Prostate gland (tissue), 2 donors: ENCODE measurements at regions not wholly inside any gene's neighbourhood (a gene's known extent, or its start where the extent isn't known, plus 50 kb on each side); places are given as distances from the start of the nearest gene placed in this dataset.

Source experiments
- DNase-seq: peaks from one replicate; pipeline ENCODE4 v3.0.0-alpha.2; 2019; ENCODE audit warnings: low spot score
- H3K27ac ChIP-seq, 2 donors: fragments of 200-600 bp; sonication (generic); 2 replicates each; pipeline ENCODE4 v1.5.1; 2017 to 2019
- H3K27me3 ChIP-seq: fragments of 200-600 bp; sonication (generic); replicated peaks from 2 replicates; pipeline ENCODE4 v1.5.1; 2019; ENCODE audit not compliant: insufficient read depth
- H3K36me3 ChIP-seq, 2 donors: fragments of 200-600 bp; sonication (generic); 1 replicate in 1 of 2; 2 replicates in 1 of 2; pipeline versions ENCODE4 v1.5.1 to v1.8.1; 2017 to 2019
- H3K4me1 ChIP-seq: fragments of 200-600 bp; sonication (generic); replicated peaks from 2 replicates; pipeline ENCODE4 v1.5.1; 2019
- H3K4me3 ChIP-seq, 2 donors: fragments of 200-600 bp; sonication (generic); 2 replicates each; pipeline ENCODE4 v1.5.1; 2017 to 2019
- H3K9me3 ChIP-seq: fragments of 200-600 bp; sonication (generic); 2 replicates; pipeline ENCODE4 v1.5.1; 2017
- POLR2A ChIP-seq: fragments of 450-650 bp; IDR thresholded peaks from one replicate; pipeline ENCODE4 v1.6.1; 2016; ENCODE audit warnings: antibody characterized with exemption, mild to moderate bottlenecking
- POLR2AphosphoS5 ChIP-seq: sonication (generic); formaldehyde crosslinking; IDR thresholded peaks from one replicate; pipeline ENCODE4 v1.6.1; 2017; ENCODE audit warnings: antibody characterized with exemption
- WGBS: methylation state at CpG from one replicate; pipeline ENCODE4 v1.1.5; 2018; 5-methylcytosine and 5-hydroxymethylcytosine counted together
- intact Hi-C: fragments of 100-400 bp; cut with DNase I; formaldehyde crosslinking; loops from one replicate; pipeline ENCODE4 v1.14.2; 2022
- TF ChIP-seq, protein P1 (sequence below), 4 experiments: fragments of 200-600 bp in 2 of 4; fragments of 450-650 bp in 2 of 4; sonication (generic) in 2 of 4; IDR thresholded peaks; 1 replicate in 3 of 4; 2 replicates in 1 of 4; pipeline ENCODE4 v1.5.1; 2016 to 2019; ENCODE audit warnings: antibody characterized with exemption in 4 of 4, mild to moderate bottlenecking in 2 of 4, moderate library complexity in 2 of 4

DNA sequence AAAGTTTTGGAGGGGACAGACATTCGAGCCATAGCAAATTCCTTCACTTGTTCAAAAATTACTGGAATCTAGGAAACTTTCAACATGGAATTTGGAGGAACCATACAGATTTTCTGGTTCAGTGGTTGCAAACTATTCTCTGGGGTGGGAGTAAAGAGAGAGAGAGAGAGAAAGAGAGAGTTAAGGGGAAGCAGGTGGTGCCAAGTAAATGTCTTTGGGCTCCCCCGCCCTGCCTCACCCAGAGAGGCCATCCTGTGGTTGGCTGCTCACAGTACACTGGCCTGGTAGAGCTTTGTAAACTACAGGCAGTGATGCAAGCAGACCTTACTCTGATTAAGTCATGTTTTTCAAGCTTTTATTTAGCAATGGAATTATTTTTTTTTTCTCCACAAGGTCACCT lies 82.6 kb downstream of the ADAMTS15 start:
- no peak overlapping the region for H3K27ac ChIP-seq
- WGBS: 72% methylated on average over 2 of the region's 2 CpGs
- no peak for TF ChIP-seq POLR2AphosphoS5
- TF ChIP-seq POLR2A: no peak
- TF ChIP-seq, protein P1, sequence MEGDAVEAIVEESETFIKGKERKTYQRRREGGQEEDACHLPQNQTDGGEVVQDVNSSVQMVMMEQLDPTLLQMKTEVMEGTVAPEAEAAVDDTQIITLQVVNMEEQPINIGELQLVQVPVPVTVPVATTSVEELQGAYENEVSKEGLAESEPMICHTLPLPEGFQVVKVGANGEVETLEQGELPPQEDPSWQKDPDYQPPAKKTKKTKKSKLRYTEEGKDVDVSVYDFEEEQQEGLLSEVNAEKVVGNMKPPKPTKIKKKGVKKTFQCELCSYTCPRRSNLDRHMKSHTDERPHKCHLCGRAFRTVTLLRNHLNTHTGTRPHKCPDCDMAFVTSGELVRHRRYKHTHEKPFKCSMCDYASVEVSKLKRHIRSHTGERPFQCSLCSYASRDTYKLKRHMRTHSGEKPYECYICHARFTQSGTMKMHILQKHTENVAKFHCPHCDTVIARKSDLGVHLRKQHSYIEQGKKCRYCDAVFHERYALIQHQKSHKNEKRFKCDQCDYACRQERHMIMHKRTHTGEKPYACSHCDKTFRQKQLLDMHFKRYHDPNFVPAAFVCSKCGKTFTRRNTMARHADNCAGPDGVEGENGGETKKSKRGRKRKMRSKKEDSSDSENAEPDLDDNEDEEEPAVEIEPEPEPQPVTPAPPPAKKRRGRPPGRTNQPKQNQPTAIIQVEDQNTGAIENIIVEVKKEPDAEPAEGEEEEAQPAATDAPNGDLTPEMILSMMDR (IDR thresholded peaks at IDR 0.05): no peak
- no peak overlapping the region for H3K4me3 ChIP-seq
- no peaks in the 10 kb centered on the region for H3K27me3 ChIP-seq
- DNase-seq: no peak
- H3K36me3 ChIP-seq: no peaks in the 10 kb centered on the region
- no peaks in the 10 kb centered on the region for H3K9me3 ChIP-seq
- intact Hi-C loops: no loop called here
- H3K4me1 ChIP-seq: no peaks in the 10 kb centered on the region

- Histone ChIP-seq H3K27ac (no peak overlapping the region), H3K27me3 (no peaks in the 10 kb centered on the region), H3K4me1 (no peaks in the 10 kb centered on the region), H3K9me3 (no peaks in the 10 kb centered on the region), H3K4me3 (no peak overlapping the region), H3K36me3 (no peaks in the 10 kb centered on the region)
- no peak for DNase-seq
- 63% methylated on average over 12 of the region's 12 CpGs for WGBS
- TF ChIP-seq, protein P1 (IDR thresholded peaks at IDR 0.05): no peak
- TF ChIP-seq POLR2AphosphoS5 (no peak), POLR2A (no peak)
- intact Hi-C loops: no loop called here
These were observed 84.8 kb downstream of the ADAMTS15 start for GRCh38 chr11:130533113-130533798.

GRCh38 chr11:130533871-130534270 lies 85.4 kb downstream of the ADAMTS15 start:
- no peaks in the 10 kb centered on the region for H3K4me1 ChIP-seq
- TF ChIP-seq, protein P1 (IDR thresholded peaks at IDR 0.05): no peak
- TF ChIP-seq POLR2AphosphoS5: no peak
- no peak for TF ChIP-seq POLR2A
- no peaks in the 10 kb centered on the region for H3K9me3 ChIP-seq
- no peak overlapping the region for H3K27ac ChIP-seq
- no peaks in the 10 kb centered on the region for H3K27me3 ChIP-seq
- no peak for DNase-seq
- no peaks in the 10 kb centered on the region for H3K36me3 ChIP-seq
- WGBS: 92% methylated on average over 5 of the region's 5 CpGs
- no peak overlapping the region for H3K4me3 ChIP-seq
- intact Hi-C loops: no loop called here

DNA sequence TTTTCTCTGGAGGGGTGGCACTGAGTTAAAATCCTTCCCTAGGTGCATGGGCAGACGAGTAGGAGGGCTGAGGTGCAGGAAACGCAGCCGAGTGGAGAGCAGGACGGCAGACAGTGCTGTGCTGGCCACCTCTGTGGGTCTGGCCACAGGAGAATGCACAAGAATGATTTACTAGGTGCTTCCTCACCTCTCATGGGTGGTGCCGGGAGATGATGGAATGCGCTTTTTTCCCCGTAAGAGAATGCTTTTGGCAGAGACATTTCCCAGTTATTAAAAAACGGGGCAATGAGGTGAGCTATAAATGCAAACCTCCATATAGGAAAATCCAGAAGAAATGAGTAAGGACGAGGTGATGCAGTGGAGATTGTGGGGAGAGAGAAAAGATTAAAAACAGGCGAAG lies 86.1 kb downstream of the ADAMTS15 start:
- Histone ChIP-seq H3K27ac (peak overlapping the region in 1 of 2 donors; percentile 57), H3K36me3 (no peaks in the 10 kb centered on the region), H3K9me3 (no peaks in the 10 kb centered on the region), H3K27me3 (no peaks in the 10 kb centered on the region), H3K4me1 (no peaks in the 10 kb centered on the region), H3K4me3 (no peak overlapping the region)
- TF ChIP-seq, protein P1 (IDR thresholded peaks at IDR 0.05): no peak
- TF ChIP-seq POLR2A (no peak), POLR2AphosphoS5 (no peak)
- WGBS: 68% methylated on average over 10 of the region's 10 CpGs
- no peak for DNase-seq
- intact Hi-C loops: no loop called here

DNA sequence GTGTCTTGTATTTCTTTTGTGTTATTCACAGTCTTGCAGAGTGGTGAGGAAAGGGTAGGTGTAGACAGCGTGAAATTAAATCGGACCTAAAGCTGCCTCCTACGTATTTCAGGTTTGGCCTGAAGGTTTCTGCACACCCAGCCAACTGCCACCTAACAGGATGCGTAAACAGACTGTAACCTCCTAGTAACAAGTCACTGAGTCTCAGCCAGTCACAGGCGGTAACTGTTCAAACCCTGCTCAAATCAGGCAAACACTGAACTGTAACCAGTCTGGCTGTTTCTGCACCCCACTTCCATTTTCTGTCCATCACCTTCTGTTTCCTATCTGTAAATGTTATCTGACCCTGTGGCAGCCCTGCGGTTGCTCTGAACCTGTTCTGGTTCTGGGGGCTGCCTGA lies 87.1 kb downstream of the ADAMTS15 start:
- peak overlapping the region; percentile 43 to 57 for H3K27ac ChIP-seq
- intact Hi-C loops: no loop called here

More for the DNA sequence above, 87.1 kb downstream of the ADAMTS15 start:
- Histone ChIP-seq H3K4me1 (no peaks in the 10 kb centered on the region), H3K4me3 (no peak overlapping the region), H3K9me3 (no peaks in the 10 kb centered on the region), H3K27me3 (no peaks in the 10 kb centered on the region), H3K36me3 (no peaks in the 10 kb centered on the region)
- WGBS: 39% methylated on average over 6 of the region's 6 CpGs
- TF ChIP-seq POLR2AphosphoS5: peak; percentile 50
- no peak for TF ChIP-seq POLR2A
- TF ChIP-seq, protein P1 (IDR thresholded peaks at IDR 0.05): no peak
- DNase-seq: peak; percentile 45
